PC-9 (cell line): ENCODE measurements at regions not wholly inside any gene's neighbourhood (a gene's known extent, or its start where the extent isn't known, plus 50 kb on each side); places are given as distances from the start of the nearest gene placed in this dataset.

Experiments used
- BruUV-seq: library from RNA; stranded (reverse); fragments of 400-500 nt; replicated peaks from 2 replicates; lab custom pipeline; 2021; lab: Mats Ljungman, UMichigan
- CTCF ChIA-PET: fragments of 300-600 bp; sonication (Branson Sonifier 250); formaldehyde crosslinking; loops from one replicate; lab custom pipeline; 2022; ENCODE audit warnings: antibody characterized with exemption; lab: Charles Lee
- POLR2A ChIA-PET: fragments of 300-600 bp; sonication (Branson Sonifier 250); formaldehyde crosslinking; loops from one replicate; lab custom pipeline; 2022; ENCODE audit warnings: antibody characterized with exemption; ENCODE audit not compliant: unreplicated experiment; lab: Charles Lee
- DNase-seq, 2 experiments: peaks; one replicate each; pipeline versions ENCODE4 v3.0.0 to v3.0.0-alpha.2; 2015 to 2022; ENCODE audit warnings: mixed read lengths in 1 of 2
- H2AFZ ChIP-seq: fragments of 200-600 bp; sonication (generic); 2 replicates; pipeline ENCODE4 v1.8.1; 2017; ENCODE audit warnings: antibody characterized with exemption
- H3F3A ChIP-seq: fragments of 200-600 bp; sonication (generic); 2 replicates; pipeline ENCODE4 v1.8.1; 2017; ENCODE audit warnings: antibody characterized with exemption, mild to moderate bottlenecking, low read depth; ENCODE audit not compliant: insufficient read depth
- H3K27ac ChIP-seq: fragments of 200-600 bp; sonication (generic); 2 replicates; pipeline ENCODE4 v1.6.1; 2016; ENCODE audit warnings: mixed run types
- H3K27me3 ChIP-seq: fragments of 200-600 bp; sonication (generic); 2 replicates; pipeline ENCODE4 v1.6.1; 2016; ENCODE audit warnings: low read depth, mixed run types; ENCODE audit not compliant: insufficient read depth
- H3K36me3 ChIP-seq: fragments of 200-600 bp; sonication (generic); 2 replicates; pipeline ENCODE4 v1.6.1; 2016; ENCODE audit warnings: low read depth, mixed run types
- H3K4me1 ChIP-seq: fragments of 200-600 bp; sonication (generic); replicated peaks from 2 replicates; pipeline ENCODE4 v1.6.1; 2016; ENCODE audit warnings: mixed run types; ENCODE audit not compliant: insufficient read depth
- H3K4me2 ChIP-seq: fragments of 200-600 bp; sonication (generic); 2 replicates; pipeline ENCODE4 v1.6.1; 2017; ENCODE audit warnings: mixed run types
- H3K4me3 ChIP-seq: fragments of 200-600 bp; sonication (generic); 2 replicates; pipeline ENCODE4 v1.6.1; 2016; ENCODE audit warnings: mixed run types
- H3K79me2 ChIP-seq: fragments of 200-600 bp; sonication (generic); 2 replicates; pipeline ENCODE4 v1.6.1; 2017; ENCODE audit warnings: low read depth, mixed run types
- H3K9me2 ChIP-seq: fragments of 200-600 bp; sonication (generic); 2 replicates; pipeline ENCODE4 v1.8.1; 2017; ENCODE audit warnings: mild to moderate bottlenecking; ENCODE audit not compliant: insufficient read depth
- H3K9me3 ChIP-seq: fragments of 200-600 bp; sonication (generic); 2 replicates; pipeline ENCODE4 v1.8.1; 2016; ENCODE audit warnings: low read depth; ENCODE audit not compliant: insufficient read depth
- H4K20me1 ChIP-seq: fragments of 200-600 bp; sonication (generic); 2 replicates; pipeline ENCODE4 v1.8.1; 2017; ENCODE audit not compliant: insufficient read depth
- CTCF ChIP-seq: fragments of 200-600 bp; sonication (generic); conservative IDR thresholded peaks from 2 replicates; pipeline ENCODE4 v1.6.1; 2017; ENCODE audit warnings: mixed run types, antibody characterized with exemption, mild to moderate bottlenecking, moderate library complexity
- EZH2 ChIP-seq: fragments of 200-600 bp; sonication (generic); IDR thresholded peaks from 2 replicates; pipeline ENCODE4 v1.8.0; 2017; ENCODE audit warnings: antibody characterized with exemption, low read depth
- intact Hi-C: fragments of 100-400 bp; cut with micrococcal nuclease; formaldehyde crosslinking; loops from one replicate; pipeline ENCODE4 v1.10.0; 2022; ENCODE audit not compliant: unreplicated experiment

DNA sequence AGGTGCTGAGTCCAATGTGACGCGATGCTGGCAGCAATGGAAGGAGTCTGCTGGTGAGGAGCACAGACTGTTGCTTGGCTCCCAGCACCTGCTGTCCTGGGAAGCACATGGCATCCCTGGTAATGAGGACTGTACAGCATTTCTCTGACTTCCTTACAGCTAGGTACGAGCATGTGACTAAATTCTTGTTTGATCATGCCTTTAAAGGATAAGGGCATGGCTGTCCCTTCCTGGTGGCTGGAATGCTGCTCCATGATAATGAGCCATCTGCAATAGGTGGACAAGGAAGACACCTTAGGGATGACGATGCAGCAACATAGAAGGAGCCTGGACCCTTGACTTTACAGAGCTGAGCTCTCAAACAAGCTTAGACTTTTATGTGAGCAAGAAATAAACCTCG is 278.0 kb upstream of the SPRED2 start:
- no TSS peak for BruUV-seq
- Histone ChIP-seq H3K79me2 (no peaks in the 10 kb centered on the region), H3K4me2 (peak overlapping the region; percentile 14; the same call in 1 of the 2 replicates), H3K9me2 (no peaks in the 10 kb centered on the region), H2AFZ (no peak overlapping the region), H3K27me3 (no peaks in the 10 kb centered on the region), H3K27ac (no peak overlapping the region), H3K4me3 (no peak overlapping the region), H4K20me1 (no peaks in the 10 kb centered on the region), H3F3A (no peaks in the 10 kb centered on the region), H3K36me3 (no peaks in the 10 kb centered on the region), H3K4me1 (peaks cover 9% of the 10 kb centered on the region; the same call in 1 of the 2 replicates), H3K9me3 (no peaks in the 10 kb centered on the region)
- DNase-seq, result no peak
- ChIA-PET CTCF (no interaction called here), POLR2A (no interaction called here)
- intact Hi-C loops, result no loop called here
- TF ChIP-seq EZH2 (no peak), CTCF (no peak)

DNA sequence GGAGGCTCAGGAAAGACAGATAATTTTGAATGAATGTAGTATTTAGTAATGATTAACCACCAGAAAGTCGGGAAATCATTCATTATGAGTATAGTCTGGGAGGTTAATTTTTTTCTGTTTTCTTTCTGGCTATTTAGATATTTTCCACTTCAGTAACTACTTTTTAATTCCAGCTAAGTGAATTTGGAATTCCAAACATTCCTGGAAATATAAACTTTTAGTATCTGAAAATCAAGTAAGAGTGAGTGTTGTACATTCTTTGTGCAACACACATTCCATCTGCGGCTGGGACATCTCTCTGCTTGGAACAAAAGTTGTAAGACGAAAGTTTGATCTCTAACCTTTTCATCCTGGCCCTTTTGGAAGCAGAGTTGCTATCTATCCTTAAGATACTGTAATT is 275.7 kb upstream of the SPRED2 start:
- no peaks in the 10 kb centered on the region for H4K20me1 ChIP-seq
- H3K36me3 ChIP-seq, result no peaks in the 10 kb centered on the region
- no peaks in the 10 kb centered on the region for H3F3A ChIP-seq
- CTCF ChIA-PET, result no interaction called here
- no TSS peak for BruUV-seq
- no peak overlapping the region for H3K4me2 ChIP-seq
- peaks cover 9% of the 10 kb centered on the region; the same call in 1 of the 2 replicates for H3K4me1 ChIP-seq
- H3K27ac ChIP-seq, result no peak overlapping the region
- no peaks in the 10 kb centered on the region for H3K9me2 ChIP-seq
- H2AFZ ChIP-seq, result no peak overlapping the region
- no peaks in the 10 kb centered on the region for H3K79me2 ChIP-seq
- POLR2A ChIA-PET, result no interaction called here
- H3K4me3 ChIP-seq, result no peak overlapping the region
- H3K9me3 ChIP-seq, result no peaks in the 10 kb centered on the region; the same call in 1 of the 2 replicates
- no peaks in the 10 kb centered on the region for H3K27me3 ChIP-seq
- intact Hi-C loops, result no loop called here
- no peak for DNase-seq
- no peak for TF ChIP-seq EZH2
- TF ChIP-seq CTCF, result no peak

GRCh38 chr2:65706411-65706810 is 274.0 kb upstream of the SPRED2 start:
- H3K27me3 ChIP-seq, result no peaks in the 10 kb centered on the region
- ChIA-PET POLR2A (interaction anchor here (0.6 kb wide), 1 partner anchor 510 kb away, joined by 3 read pairs; no protein-coding TSS in a partner anchor), CTCF (no interaction called here)
- no peaks in the 10 kb centered on the region for H3K79me2 ChIP-seq
- no peaks in the 10 kb centered on the region for H3K36me3 ChIP-seq
- no peaks in the 10 kb centered on the region for H3K9me2 ChIP-seq
- no peak overlapping the region for H3K4me2 ChIP-seq
- no peak for DNase-seq
- H3K27ac ChIP-seq, result no peak overlapping the region
- no peaks in the 10 kb centered on the region for H3F3A ChIP-seq
- intact Hi-C loops, result no loop called here
- BruUV-seq, result no TSS peak
- no peak overlapping the region for H3K4me3 ChIP-seq
- H4K20me1 ChIP-seq, result no peaks in the 10 kb centered on the region
- no peak for TF ChIP-seq EZH2
- TF ChIP-seq CTCF, result no peak
- peaks cover 9% of the 10 kb centered on the region; the same call in 1 of the 2 replicates for H3K4me1 ChIP-seq
- no peak overlapping the region for H2AFZ ChIP-seq
- no peaks in the 10 kb centered on the region; the same call in 1 of the 2 replicates for H3K9me3 ChIP-seq
